K562 (cell line): ENCODE measurements at regions not wholly inside any gene's neighbourhood (a gene's known extent, or its start where the extent isn't known, plus 50 kb on each side); places are given as distances from the start of the nearest gene placed in this dataset.
A peak's percentile ranks its signal among the peaks of the same experiment; 100 is the strongest.

Experiments
- C11orf30 ChIP-seq: fragments of 450-650 bp; IDR thresholded peaks from 2 replicates; pipeline ENCODE4 v1.6.1; 2016; ENCODE audit warnings: low read depth, mild to moderate bottlenecking
- DDX20 ChIP-seq: fragments of 450-650 bp; IDR thresholded peaks from 2 replicates; pipeline ENCODE4 v1.6.1; 2016; ENCODE audit warnings: missing genetic modification characterization, low read depth, mild to moderate bottlenecking, missing compliant biosample characterization, moderate library complexity
- ELF2 ChIP-seq: fragments of 250-450 bp; sonication (Bioruptor Pico); IDR thresholded peaks from 2 replicates; pipeline ENCODE4 v1.5.0; 2021; ENCODE audit warnings: mild to moderate bottlenecking
- GABPA ChIP-seq: fragments of 200-800 bp; sonication (Bioruptor generic); conservative IDR thresholded peaks from 2 replicates; pipeline ENCODE4 v1.6.1; 2016; ENCODE audit warnings: low read depth, missing genetic modification characterization, missing compliant biosample characterization
- HES1 ChIP-seq: fragments of 450-650 bp; IDR thresholded peaks from 2 replicates; pipeline ENCODE4 v1.6.1; 2016; ENCODE audit warnings: low read depth, mild to moderate bottlenecking, moderate library complexity
- KLF1 ChIP-seq: fragments of 450-650 bp; IDR thresholded peaks from 2 replicates; pipeline ENCODE4 v1.6.1; 2016; ENCODE audit warnings: missing genetic modification characterization, missing compliant biosample characterization
- KLF16 ChIP-seq: IDR thresholded peaks from 2 replicates; pipeline ENCODE4 v1.6.1; 2016; ENCODE audit warnings: antibody characterized with exemption
- LARP7 ChIP-seq: fragments of 450-650 bp; IDR thresholded peaks from 2 replicates; pipeline ENCODE4 v1.6.1; 2016
- MEF2A ChIP-seq: IDR thresholded peaks from 2 replicates; pipeline ENCODE4 v1.6.1; 2011; ENCODE audit warnings: low read depth, mild to moderate bottlenecking, low read length, moderate library complexity; ENCODE audit not compliant: control insufficient read depth
- MEF2D ChIP-seq: conservative IDR thresholded peaks from 2 replicates; pipeline ENCODE4 v1.6.1; 2016; ENCODE audit warnings: low read depth, missing genetic modification characterization, missing compliant biosample characterization
- NFATC3 ChIP-seq: fragments of 450-650 bp; IDR thresholded peaks from 2 replicates; pipeline ENCODE4 v1.6.1; 2017; ENCODE audit warnings: mild to moderate bottlenecking
- PATZ1 ChIP-seq: fragments of 250-450 bp; sonication (Bioruptor Pico); IDR thresholded peaks from 2 replicates; pipeline ENCODE4 v1.5.0; 2020; ENCODE audit warnings: mild to moderate bottlenecking, borderline replicate concordance
- POLR2AphosphoS2 ChIP-seq: IDR thresholded peaks from 2 replicates; pipeline ENCODE4 v1.6.1; 2012; ENCODE audit warnings: low read length, improper control_type of control experiment
- PPARD ChIP-seq: fragments of 250-450 bp; sonication (Bioruptor Pico); IDR thresholded peaks from 2 replicates; pipeline ENCODE4 v1.8.0; 2022; ENCODE audit warnings: inconsistent platforms, mild to moderate bottlenecking, moderate library complexity
- RAD21 ChIP-seq, 2 experiments: fragments of 250-450 bp in 1 of 2; fragments of 450-650 bp in 1 of 2; sonication (Bioruptor Pico) in 1 of 2; formaldehyde crosslinking in 1 of 2; IDR thresholded peaks in 1 of 2; conservative IDR thresholded peaks in 1 of 2; 2 replicates each; pipeline versions ENCODE4 v1.4.0 to v1.8.0; 2020 to 2022; ENCODE audit warnings: mild to moderate bottlenecking in 2 of 2, moderate library complexity in 1 of 2
- SNRNP70 ChIP-seq: fragments of 200-400 bp; formaldehyde crosslinking; optimal IDR thresholded peaks from 2 replicates; pipeline ENCODE3; 2017; ENCODE audit warnings: low read depth, low read length
- SRSF7 ChIP-seq: fragments of 200-400 bp; formaldehyde crosslinking; optimal IDR thresholded peaks from 2 replicates; pipeline ENCODE3; 2017; ENCODE audit warnings: mild to moderate bottlenecking, low read depth, low read length
- STAT5B ChIP-seq: fragments of 250-450 bp; sonication (Bioruptor Pico); IDR thresholded peaks from 2 replicates; pipeline ENCODE4 v1.8.0; 2021; ENCODE audit warnings: mild to moderate bottlenecking, inconsistent platforms
- U2AF2 ChIP-seq: fragments of 200-400 bp; formaldehyde crosslinking; optimal IDR thresholded peaks from 2 replicates; pipeline ENCODE3; 2017; ENCODE audit warnings: low read depth, mild to moderate bottlenecking, low read length
- ZBTB7A ChIP-seq: IDR thresholded peaks from 2 replicates; pipeline ENCODE4 v1.6.1; 2011; ENCODE audit warnings: low read depth, mild to moderate bottlenecking, low read length, moderate library complexity, borderline replicate concordance; ENCODE audit not compliant: control insufficient read depth
- ZKSCAN8 ChIP-seq: fragments of 200-800 bp; sonication (Bioruptor generic); IDR thresholded peaks from 2 replicates; pipeline ENCODE4 v1.6.1; 2016; ENCODE audit warnings: missing genetic modification characterization, missing compliant biosample characterization
- ZNF12 ChIP-seq: sonication (generic); formaldehyde crosslinking; IDR thresholded peaks from 2 replicates; pipeline ENCODE4 v1.4.0; 2020; ENCODE audit warnings: mild to moderate bottlenecking, missing genetic modification reagents
- ZNF140 ChIP-seq: fragments of 250-450 bp; sonication (Bioruptor Pico); IDR thresholded peaks from 2 replicates; pipeline ENCODE4 v1.8.0; 2021; ENCODE audit warnings: moderate library complexity, mild to moderate bottlenecking, inconsistent platforms
- ZNF224 ChIP-seq: sonication (generic); formaldehyde crosslinking; IDR thresholded peaks from 2 replicates; pipeline ENCODE4 v1.8.0; 2022; ENCODE audit warnings: mild to moderate bottlenecking, missing genetic modification reagents
- ZNF263 ChIP-seq: sonication (generic); formaldehyde crosslinking; IDR thresholded peaks from 2 replicates; pipeline ENCODE4 v1.8.0; 2022; ENCODE audit warnings: mild to moderate bottlenecking, missing genetic modification reagents, borderline replicate concordance
- ZNF3 ChIP-seq: fragments of 250-450 bp; sonication (Bioruptor Pico); IDR thresholded peaks from 2 replicates; pipeline ENCODE4 v1.5.0; 2021; ENCODE audit warnings: mild to moderate bottlenecking, moderate library complexity
- ZNF398 ChIP-seq: fragments of 250-450 bp; sonication (Bioruptor Pico); IDR thresholded peaks from 2 replicates; pipeline ENCODE4 v1.8.0; 2021; ENCODE audit warnings: moderate library complexity, mild to moderate bottlenecking, inconsistent platforms
- ZNF586 ChIP-seq: fragments of 450-650 bp; formaldehyde crosslinking; conservative IDR thresholded peaks from 2 replicates; pipeline ENCODE4 v1.4.0; 2020; ENCODE audit warnings: mild to moderate bottlenecking, moderate library complexity
- ZNF780A ChIP-seq: fragments of 250-450 bp; sonication (Bioruptor Pico); IDR thresholded peaks from 2 replicates; pipeline ENCODE4 v1.5.0; 2021; ENCODE audit warnings: mild to moderate bottlenecking

GRCh38 chr2:204280262-204280668 is 265.0 kb upstream of the PARD3B start (continued):
- no peak for TF ChIP-seq SNRNP70
- TF ChIP-seq ZBTB7A, result no peak
- peak; percentile 10; the same call in 1 of the 2 replicates for TF ChIP-seq C11orf30
- no peak for TF ChIP-seq ZNF3 (CRISPR knock-in tag)
- no peak for TF ChIP-seq KLF1 (tag)
- no peak for TF ChIP-seq ZNF140 (CRISPR knock-in tag)
- TF ChIP-seq DDX20, result no peak
- no peak for TF ChIP-seq NFATC3
- no peak for TF ChIP-seq STAT5B
- TF ChIP-seq LARP7, result no peak
- TF ChIP-seq ZNF224 (CRISPR knock-in tag), result no peak
- TF ChIP-seq ZNF398 (CRISPR knock-in tag), result no peak
- no peak for TF ChIP-seq POLR2AphosphoS2
- no peak for TF ChIP-seq HES1
- TF ChIP-seq ZNF263 (CRISPR knock-in tag), result no peak
- TF ChIP-seq SRSF7, result no peak
- no peak for TF ChIP-seq U2AF2
- no peak for TF ChIP-seq ZNF780A (CRISPR knock-in tag)
- TF ChIP-seq MEF2D (tag), result peak; percentile 46; the same call in 1 of the 2 replicates
- no peak for TF ChIP-seq PPARD (CRISPR knock-in tag)
- TF ChIP-seq ZKSCAN8 (CRISPR knock-in tag), result peak; percentile 62; the same call in 1 of the 2 replicates
- no peak for TF ChIP-seq MEF2A
- peak; percentile 65 for TF ChIP-seq KLF16
- no peak for TF ChIP-seq ZNF586 (CRISPR knock-in tag)
- no peak for TF ChIP-seq GABPA
- no peak for TF ChIP-seq RAD21 (CRISPR knock-in tag; conservative IDR thresholded peaks at IDR 0.05 in 1 of 2, IDR thresholded peaks at IDR 0.05 in 1 of 2)
- no peak for TF ChIP-seq ELF2 (CRISPR knock-in tag)
- no peak for TF ChIP-seq PATZ1
- no peak for TF ChIP-seq ZNF12
